Testis (tissue), 2 donors: ENCODE measurements at regions not wholly inside any gene's neighbourhood (a gene's known extent, or its start where the extent isn't known, plus 50 kb on each side); places are given as distances from the start of the nearest gene placed in this dataset.

Experiments used
- DNase-seq: peaks from one replicate; pipeline ENCODE4 v3.0.0-alpha.2; 2019
- H3K27ac ChIP-seq, 2 donors: fragments of 200-600 bp; sonication (generic); one replicate each; pipeline ENCODE4 v1.5.1; 2019
- H3K27me3 ChIP-seq: fragments of 200-600 bp; sonication (generic); one replicate; pipeline ENCODE4 v1.5.1; 2019
- H3K36me3 ChIP-seq: fragments of 200-600 bp; sonication (generic); one replicate; pipeline ENCODE4 v1.5.1; 2017; ENCODE audit warnings: low read depth; ENCODE audit errors: missing control alignments
- H3K4me1 ChIP-seq: fragments of 200-600 bp; sonication (generic); one replicate; pipeline ENCODE4 v1.5.1; 2019
- H3K4me3 ChIP-seq, 2 donors: fragments of 200-600 bp; sonication (generic); one replicate each; pipeline ENCODE4 v1.5.1; 2017 to 2019
- H3K9me3 ChIP-seq: fragments of 200-600 bp; sonication (generic); one replicate; pipeline ENCODE4 v1.5.1; 2017
- CTCF ChIP-seq, 3 experiments: fragments of 450-650 bp in 2 of 3; fragments of 200-600 bp in 1 of 3; sonication (generic) in 1 of 3; IDR thresholded peaks; one replicate each; pipeline ENCODE4 v1.5.1; 2016 to 2019; ENCODE audit warnings: antibody characterized with exemption in 3 of 3, mild to moderate bottlenecking in 2 of 3, moderate library complexity in 1 of 3
- POLR2A ChIP-seq: fragments of 450-650 bp; IDR thresholded peaks from one replicate; pipeline ENCODE4 v1.6.1; 2017; ENCODE audit warnings: antibody characterized with exemption, mild to moderate bottlenecking, moderate library complexity
- WGBS, 2 donors: methylation state at CpG; one replicate each; pipeline ENCODE4 v1.1.5; 2018; 5-methylcytosine and 5-hydroxymethylcytosine counted together
- intact Hi-C: fragments of 100-400 bp; cut with DNase I; formaldehyde crosslinking; loops from one replicate; pipeline ENCODE4 v1.15.1; 2023; ENCODE audit warnings: low total_unique reads

GRCh38 chr7:131781-132482, 60.4 kb upstream of the FAM20C start:
- no peaks in the 10 kb centered on the region for H3K36me3 ChIP-seq
- peak; percentile 78 for DNase-seq
- H3K4me1 ChIP-seq: peaks cover 48% of the 10 kb centered on the region
- TF ChIP-seq CTCF (IDR thresholded peaks at IDR 0.05) (no peak), POLR2A (no peak)
- intact Hi-C loops: no loop called here
- H3K27me3 ChIP-seq: no peaks in the 10 kb centered on the region
- H3K4me3 ChIP-seq: no peak overlapping the region
- H3K9me3 ChIP-seq: no peaks in the 10 kb centered on the region
- 49 to 53% methylated on average over 2 to 21 of the region's 21 CpGs for WGBS, 2 donors
- H3K27ac ChIP-seq: peak overlapping the region; percentile 28 to 71

GRCh38 chr7:132899-133298, 59.5 kb upstream of the FAM20C start:
- WGBS, 2 donors: 76% methylated on average over 2 of the region's 2 CpGs
- no peak for TF ChIP-seq POLR2A
- TF ChIP-seq CTCF (IDR thresholded peaks at IDR 0.05): no peak
- Histone ChIP-seq H3K27me3 (no peaks in the 10 kb centered on the region), H3K4me1 (peaks cover 46% of the 10 kb centered on the region), H3K36me3 (no peaks in the 10 kb centered on the region), H3K4me3 (no peak overlapping the region), H3K27ac (no peak overlapping the region), H3K9me3 (no peaks in the 10 kb centered on the region)
- intact Hi-C loops: no loop called here
- DNase-seq: no peak

GRCh38 chr7:133470-133869, 58.9 kb upstream of the FAM20C start:
- Histone ChIP-seq H3K27ac (no peak overlapping the region), H3K36me3 (no peaks in the 10 kb centered on the region), H3K4me3 (no peak overlapping the region), H3K9me3 (no peaks in the 10 kb centered on the region), H3K4me1 (peaks cover 40% of the 10 kb centered on the region), H3K27me3 (no peaks in the 10 kb centered on the region)
- WGBS, 2 donors: 74 to 80% methylated on average over 11 of the region's 11 CpGs
- TF ChIP-seq POLR2A: no peak
- no peak for TF ChIP-seq CTCF (IDR thresholded peaks at IDR 0.05)
- DNase-seq: no peak
- intact Hi-C loops: no loop called here

GRCh38 chr7:134029-134428, 58.3 kb upstream of the FAM20C start:
- TF ChIP-seq POLR2A: no peak
- no peak for TF ChIP-seq CTCF (IDR thresholded peaks at IDR 0.05)
- WGBS, 2 donors: 95 to 99% methylated on average over 11 to 15 of the region's 15 CpGs
- Histone ChIP-seq H3K27ac (no peak overlapping the region), H3K9me3 (no peaks in the 10 kb centered on the region), H3K4me1 (peaks cover 36% of the 10 kb centered on the region), H3K4me3 (no peak overlapping the region), H3K36me3 (no peaks in the 10 kb centered on the region), H3K27me3 (no peaks in the 10 kb centered on the region)
- no peak for DNase-seq
- intact Hi-C loops: no loop called here
